H1 (cell line): ENCODE measurements at regions not wholly inside any gene's neighbourhood (a gene's known extent, or its start where the extent isn't known, plus 50 kb on each side); places are given as distances from the start of the nearest gene placed in this dataset.

ENCODE experiments used
- CHD1 ChIP-seq: IDR thresholded peaks from 2 replicates; pipeline ENCODE4 v1.6.1; 2012; ENCODE audit warnings: low read depth, low read length, improper control_type of control experiment
- CHD2 ChIP-seq: IDR thresholded peaks from 2 replicates; pipeline ENCODE4 v1.6.1; 2012; ENCODE audit warnings: low read length, improper control_type of control experiment
- CREB1 ChIP-seq: IDR thresholded peaks from 2 replicates; pipeline ENCODE4 v1.6.1; 2012; ENCODE audit warnings: inconsistent platforms
- JUN ChIP-seq: IDR thresholded peaks from 2 replicates; pipeline ENCODE4 v1.6.1; 2011; ENCODE audit warnings: low read depth, mild to moderate bottlenecking, improper control_type of control experiment, low read length
- SAP30 ChIP-seq: fragments of 300-600 bp; sonication (generic); IDR thresholded peaks from 2 replicates; pipeline ENCODE4 v1.7.1; 2012; ENCODE audit warnings: low read length, moderate library complexity, mild to moderate bottlenecking, inconsistent platforms; ENCODE audit not compliant: insufficient read depth, insufficient replicate concordance
- SIX5 ChIP-seq: IDR thresholded peaks from 2 replicates; pipeline ENCODE4 v1.6.1; 2011; ENCODE audit warnings: mild to moderate bottlenecking, low read depth, low read length
- SP1 ChIP-seq: IDR thresholded peaks from 2 replicates; pipeline ENCODE4 v1.6.1; 2011; ENCODE audit warnings: low read depth, low read length
- SP2 ChIP-seq: IDR thresholded peaks from 2 replicates; pipeline ENCODE4 v1.6.1; 2012; ENCODE audit warnings: mild to moderate bottlenecking, low read length, inconsistent platforms
- SUZ12 ChIP-seq: fragments of 200-600 bp; sonication (generic); IDR thresholded peaks from 2 replicates; pipeline ENCODE4 v1.6.1; 2012; ENCODE audit warnings: mild to moderate bottlenecking, inconsistent platforms, low read length, moderate library complexity, mixed read lengths
- TBP ChIP-seq: IDR thresholded peaks from 2 replicates; pipeline ENCODE4 v1.6.1; 2011; ENCODE audit warnings: low read depth, low read length, improper control_type of control experiment
- TCF12 ChIP-seq: IDR thresholded peaks from 2 replicates; pipeline ENCODE4 v1.6.1; 2011; ENCODE audit warnings: low read depth, mild to moderate bottlenecking, low read length
- ZNF274 ChIP-seq: IDR thresholded peaks from 2 replicates; pipeline ENCODE4 v1.7.0; 2012; ENCODE audit warnings: low read length, borderline replicate concordance; ENCODE audit errors: extremely low read depth
- TF ChIP-seq, protein P1 (sequence below): fragments of 300-600 bp; sonication (generic); IDR thresholded peaks from 2 replicates; pipeline ENCODE4 v1.7.1; 2012; ENCODE audit warnings: low read length, moderate library complexity, mild to moderate bottlenecking, inconsistent platforms; ENCODE audit not compliant: insufficient replicate concordance
- TF ChIP-seq, protein P2 (sequence below): IDR thresholded peaks from 2 replicates; pipeline ENCODE4 v1.6.1; 2012; ENCODE audit warnings: inconsistent platforms

DNA sequence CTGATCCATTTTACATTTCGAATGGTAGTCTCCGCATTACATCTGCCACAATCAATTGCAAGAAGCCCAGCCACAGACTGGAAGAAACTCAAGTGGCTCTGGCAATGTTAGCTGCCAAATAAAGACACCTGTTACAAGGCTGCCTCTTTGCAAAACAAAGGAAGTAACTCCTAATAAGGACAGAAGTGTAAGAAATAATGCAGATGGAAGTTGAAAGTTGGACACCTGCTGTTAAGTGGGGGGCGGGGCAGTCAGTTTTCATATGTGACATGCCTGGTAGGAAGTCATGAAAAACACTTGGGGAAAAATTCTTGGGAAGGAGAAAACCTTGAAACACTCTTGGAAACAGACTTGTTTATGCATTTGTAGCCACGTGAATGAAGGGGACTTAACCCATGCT, 54.1 kb upstream of the ATP2C1 start (continued):
- TF ChIP-seq CHD2 (no peak), JUN (no peak), SIX5 (no peak), SP1 (peak; percentile 29; the same call in 1 of the 2 replicates), ZNF274 (no peak), SP2 (no peak), TBP (peak; percentile 65), SUZ12 (no peak), SAP30 (no peak), CHD1 (no peak), TCF12 (peak; percentile 78; the same call in 1 of the 2 replicates), CREB1 (no peak)
- TF ChIP-seq, protein P1, sequence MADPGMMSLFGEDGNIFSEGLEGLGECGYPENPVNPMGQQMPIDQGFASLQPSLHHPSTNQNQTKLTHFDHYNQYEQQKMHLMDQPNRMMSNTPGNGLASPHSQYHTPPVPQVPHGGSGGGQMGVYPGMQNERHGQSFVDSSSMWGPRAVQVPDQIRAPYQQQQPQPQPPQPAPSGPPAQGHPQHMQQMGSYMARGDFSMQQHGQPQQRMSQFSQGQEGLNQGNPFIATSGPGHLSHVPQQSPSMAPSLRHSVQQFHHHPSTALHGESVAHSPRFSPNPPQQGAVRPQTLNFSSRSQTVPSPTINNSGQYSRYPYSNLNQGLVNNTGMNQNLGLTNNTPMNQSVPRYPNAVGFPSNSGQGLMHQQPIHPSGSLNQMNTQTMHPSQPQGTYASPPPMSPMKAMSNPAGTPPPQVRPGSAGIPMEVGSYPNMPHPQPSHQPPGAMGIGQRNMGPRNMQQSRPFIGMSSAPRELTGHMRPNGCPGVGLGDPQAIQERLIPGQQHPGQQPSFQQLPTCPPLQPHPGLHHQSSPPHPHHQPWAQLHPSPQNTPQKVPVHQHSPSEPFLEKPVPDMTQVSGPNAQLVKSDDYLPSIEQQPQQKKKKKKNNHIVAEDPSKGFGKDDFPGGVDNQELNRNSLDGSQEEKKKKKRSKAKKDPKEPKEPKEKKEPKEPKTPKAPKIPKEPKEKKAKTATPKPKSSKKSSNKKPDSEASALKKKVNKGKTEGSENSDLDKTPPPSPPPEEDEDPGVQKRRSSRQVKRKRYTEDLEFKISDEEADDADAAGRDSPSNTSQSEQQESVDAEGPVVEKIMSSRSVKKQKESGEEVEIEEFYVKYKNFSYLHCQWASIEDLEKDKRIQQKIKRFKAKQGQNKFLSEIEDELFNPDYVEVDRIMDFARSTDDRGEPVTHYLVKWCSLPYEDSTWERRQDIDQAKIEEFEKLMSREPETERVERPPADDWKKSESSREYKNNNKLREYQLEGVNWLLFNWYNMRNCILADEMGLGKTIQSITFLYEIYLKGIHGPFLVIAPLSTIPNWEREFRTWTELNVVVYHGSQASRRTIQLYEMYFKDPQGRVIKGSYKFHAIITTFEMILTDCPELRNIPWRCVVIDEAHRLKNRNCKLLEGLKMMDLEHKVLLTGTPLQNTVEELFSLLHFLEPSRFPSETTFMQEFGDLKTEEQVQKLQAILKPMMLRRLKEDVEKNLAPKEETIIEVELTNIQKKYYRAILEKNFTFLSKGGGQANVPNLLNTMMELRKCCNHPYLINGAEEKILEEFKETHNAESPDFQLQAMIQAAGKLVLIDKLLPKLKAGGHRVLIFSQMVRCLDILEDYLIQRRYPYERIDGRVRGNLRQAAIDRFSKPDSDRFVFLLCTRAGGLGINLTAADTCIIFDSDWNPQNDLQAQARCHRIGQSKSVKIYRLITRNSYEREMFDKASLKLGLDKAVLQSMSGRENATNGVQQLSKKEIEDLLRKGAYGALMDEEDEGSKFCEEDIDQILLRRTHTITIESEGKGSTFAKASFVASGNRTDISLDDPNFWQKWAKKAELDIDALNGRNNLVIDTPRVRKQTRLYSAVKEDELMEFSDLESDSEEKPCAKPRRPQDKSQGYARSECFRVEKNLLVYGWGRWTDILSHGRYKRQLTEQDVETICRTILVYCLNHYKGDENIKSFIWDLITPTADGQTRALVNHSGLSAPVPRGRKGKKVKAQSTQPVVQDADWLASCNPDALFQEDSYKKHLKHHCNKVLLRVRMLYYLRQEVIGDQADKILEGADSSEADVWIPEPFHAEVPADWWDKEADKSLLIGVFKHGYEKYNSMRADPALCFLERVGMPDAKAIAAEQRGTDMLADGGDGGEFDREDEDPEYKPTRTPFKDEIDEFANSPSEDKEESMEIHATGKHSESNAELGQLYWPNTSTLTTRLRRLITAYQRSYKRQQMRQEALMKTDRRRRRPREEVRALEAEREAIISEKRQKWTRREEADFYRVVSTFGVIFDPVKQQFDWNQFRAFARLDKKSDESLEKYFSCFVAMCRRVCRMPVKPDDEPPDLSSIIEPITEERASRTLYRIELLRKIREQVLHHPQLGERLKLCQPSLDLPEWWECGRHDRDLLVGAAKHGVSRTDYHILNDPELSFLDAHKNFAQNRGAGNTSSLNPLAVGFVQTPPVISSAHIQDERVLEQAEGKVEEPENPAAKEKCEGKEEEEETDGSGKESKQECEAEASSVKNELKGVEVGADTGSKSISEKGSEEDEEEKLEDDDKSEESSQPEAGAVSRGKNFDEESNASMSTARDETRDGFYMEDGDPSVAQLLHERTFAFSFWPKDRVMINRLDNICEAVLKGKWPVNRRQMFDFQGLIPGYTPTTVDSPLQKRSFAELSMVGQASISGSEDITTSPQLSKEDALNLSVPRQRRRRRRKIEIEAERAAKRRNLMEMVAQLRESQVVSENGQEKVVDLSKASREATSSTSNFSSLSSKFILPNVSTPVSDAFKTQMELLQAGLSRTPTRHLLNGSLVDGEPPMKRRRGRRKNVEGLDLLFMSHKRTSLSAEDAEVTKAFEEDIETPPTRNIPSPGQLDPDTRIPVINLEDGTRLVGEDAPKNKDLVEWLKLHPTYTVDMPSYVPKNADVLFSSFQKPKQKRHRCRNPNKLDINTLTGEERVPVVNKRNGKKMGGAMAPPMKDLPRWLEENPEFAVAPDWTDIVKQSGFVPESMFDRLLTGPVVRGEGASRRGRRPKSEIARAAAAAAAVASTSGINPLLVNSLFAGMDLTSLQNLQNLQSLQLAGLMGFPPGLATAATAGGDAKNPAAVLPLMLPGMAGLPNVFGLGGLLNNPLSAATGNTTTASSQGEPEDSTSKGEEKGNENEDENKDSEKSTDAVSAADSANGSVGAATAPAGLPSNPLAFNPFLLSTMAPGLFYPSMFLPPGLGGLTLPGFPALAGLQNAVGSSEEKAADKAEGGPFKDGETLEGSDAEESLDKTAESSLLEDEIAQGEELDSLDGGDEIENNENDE, result no peak
- TF ChIP-seq, protein P2, sequence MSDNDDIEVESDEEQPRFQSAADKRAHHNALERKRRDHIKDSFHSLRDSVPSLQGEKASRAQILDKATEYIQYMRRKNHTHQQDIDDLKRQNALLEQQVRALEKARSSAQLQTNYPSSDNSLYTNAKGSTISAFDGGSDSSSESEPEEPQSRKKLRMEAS, result no peak
